HG02588 (cell line): ENCODE measurements at regions not wholly inside any gene's neighbourhood (a gene's known extent, or its start where the extent isn't known, plus 50 kb on each side); places are given as distances from the start of the nearest gene placed in this dataset.

Experiments used
- ATAC-seq: cut with Tn5 transposase; IDR thresholded peaks from one replicate; pipeline ENCODE4 v1.9.1; 2021; ENCODE audit warnings: mild to moderate bottlenecking, moderate library complexity; ENCODE audit not compliant: unreplicated experiment

GRCh38 chr6:159444056-159444760, 248.8 kb downstream of the SOD2 start:
- ATAC-seq = no peak

- no peak for ATAC-seq
Measured at GRCh38 chr6:159443417-159443920, 249.6 kb downstream of the SOD2 start.

DNA sequence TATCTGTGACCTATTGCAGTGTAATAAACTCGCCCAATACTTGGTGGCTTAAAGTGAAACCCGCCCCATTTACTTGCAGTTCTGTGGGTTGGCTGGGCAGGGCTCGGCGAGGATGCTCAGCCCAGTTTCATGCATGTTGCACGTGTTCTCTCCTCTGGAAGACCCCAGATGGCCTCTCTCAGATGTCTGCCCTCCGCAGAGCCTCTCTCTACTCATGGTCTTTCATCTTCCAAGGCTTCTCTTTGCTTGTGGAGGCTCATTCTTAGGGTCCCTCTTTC, 251.4 kb downstream of the SOD2 start:
- ATAC-seq = no peak

DNA sequence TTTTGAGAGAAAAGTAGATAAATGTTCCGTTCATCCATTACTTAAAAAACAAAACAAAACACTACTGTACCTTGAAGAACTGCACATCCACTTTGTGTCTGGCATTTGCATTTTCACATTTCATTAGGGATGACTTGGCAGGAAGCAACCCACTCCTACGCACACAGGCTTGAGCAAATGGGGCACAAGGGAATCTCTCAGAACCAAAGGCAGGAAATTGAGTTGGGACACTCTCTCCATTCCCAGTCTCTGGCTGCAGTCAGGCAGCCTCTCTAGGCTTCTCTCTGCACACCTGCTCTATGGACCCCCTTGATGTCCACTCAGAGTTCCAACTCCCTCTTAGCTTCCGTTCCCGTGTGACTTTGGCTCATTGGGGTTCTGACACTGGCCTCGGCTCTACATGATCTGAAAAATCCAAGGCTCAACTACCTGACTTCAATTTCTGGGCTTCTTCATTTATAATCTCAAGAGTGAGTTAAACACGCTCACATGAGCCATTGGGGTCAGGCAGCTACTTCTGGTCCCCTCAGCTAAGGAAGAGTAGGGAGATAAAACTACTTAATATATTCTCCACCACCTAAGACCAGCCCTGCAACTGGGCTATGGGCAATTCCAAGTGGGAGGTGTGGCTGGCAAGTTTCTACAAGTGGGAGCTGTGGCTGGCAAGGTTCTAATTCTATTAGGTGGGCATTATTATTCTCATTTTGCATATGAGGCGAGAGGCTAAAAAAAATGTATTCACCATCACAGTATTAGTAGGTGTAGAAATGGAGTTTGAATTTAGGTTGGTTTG, 251.9 kb downstream of the SOD2 start:
- ATAC-seq = no peak

- ATAC-seq = no peak
Measured at GRCh38 chr6:159440349-159440748, 252.7 kb downstream of the SOD2 start.

DNA sequence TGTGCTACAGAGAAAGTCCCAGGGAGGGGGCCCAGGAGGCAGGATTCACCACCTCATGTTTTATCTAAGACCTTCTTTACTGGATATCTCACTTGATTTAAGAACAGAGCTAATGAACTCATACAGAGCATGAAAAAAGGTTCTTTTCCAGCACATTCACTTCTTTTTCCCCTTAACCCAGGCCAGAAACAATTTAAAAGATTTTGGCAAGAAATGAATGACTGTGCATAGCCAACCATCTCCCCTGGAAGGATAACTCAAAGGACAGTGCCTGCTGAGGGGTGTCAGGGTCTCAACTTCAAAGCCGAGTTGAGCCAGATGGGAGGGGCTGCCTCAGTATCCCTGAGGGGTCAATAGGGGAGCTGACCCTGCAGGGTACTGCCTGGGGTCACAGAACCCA, 253.4 kb downstream of the SOD2 start:
- no peak for ATAC-seq

DNA sequence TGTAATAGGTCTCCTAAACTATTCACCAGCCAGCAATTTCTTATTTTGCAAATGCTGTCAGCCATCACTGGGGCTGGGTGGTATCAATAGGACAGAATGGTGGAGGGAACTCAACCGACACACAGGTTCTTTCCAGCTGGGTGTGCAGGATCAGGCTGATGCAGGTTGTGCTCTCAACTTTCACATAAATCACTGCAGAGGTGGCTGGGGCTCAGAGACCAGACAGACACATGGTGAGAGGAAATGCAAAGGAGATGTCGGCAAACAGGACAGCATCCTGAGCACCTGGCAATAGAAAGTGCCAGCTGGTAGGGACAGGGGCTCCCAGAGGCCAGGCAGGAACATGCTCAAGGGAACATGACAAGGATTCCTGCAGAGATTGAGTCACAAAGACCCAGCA, 254.9 kb downstream of the SOD2 start:
- ATAC-seq = no peak

GRCh38 chr6:159436581-159436980, 256.5 kb downstream of the SOD2 start:
- no peak for ATAC-seq

DNA sequence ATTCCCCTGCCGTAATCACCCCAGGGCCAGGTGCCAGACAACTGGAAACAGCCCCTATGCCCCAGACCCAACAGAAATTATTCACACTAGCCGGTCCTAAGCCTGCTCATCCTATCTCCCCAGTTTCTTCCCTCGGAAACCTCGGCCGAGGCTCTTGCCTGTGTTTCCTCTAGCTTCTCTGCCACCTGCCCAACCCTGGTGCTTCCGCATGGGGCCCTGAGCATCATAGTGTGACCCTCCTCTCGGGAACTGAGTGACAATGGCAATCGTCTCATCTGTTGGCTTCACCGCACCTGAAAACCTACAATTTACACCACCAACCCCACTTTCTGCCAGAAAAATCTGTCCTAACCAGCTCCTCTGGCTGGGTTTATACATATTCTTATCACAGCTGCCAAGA, 257.3 kb downstream of the SOD2 start:
- no peak for ATAC-seq

DNA sequence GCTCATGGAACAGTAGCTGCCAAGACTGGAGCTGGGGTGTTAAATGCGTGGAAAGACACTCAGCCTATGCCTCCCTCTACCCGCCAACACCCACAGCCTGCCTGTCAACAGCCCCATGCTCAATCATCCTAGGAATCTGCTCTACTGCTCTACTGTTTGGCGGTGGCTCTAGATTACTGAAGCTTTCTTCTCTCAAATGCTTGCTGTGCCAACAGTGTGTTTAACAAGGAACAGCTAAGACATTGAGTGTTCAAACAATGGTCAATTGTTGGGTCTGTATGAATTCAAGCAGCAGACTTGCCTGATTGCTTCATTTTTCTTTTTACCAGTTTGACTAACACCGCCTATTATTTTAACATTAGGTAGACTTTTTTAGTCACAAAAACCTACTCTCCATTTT, 258.6 kb downstream of the SOD2 start:
- no peak for ATAC-seq

- no peak for ATAC-seq
Measured at GRCh38 chr6:159433550-159433949, 259.5 kb downstream of the SOD2 start.

DNA sequence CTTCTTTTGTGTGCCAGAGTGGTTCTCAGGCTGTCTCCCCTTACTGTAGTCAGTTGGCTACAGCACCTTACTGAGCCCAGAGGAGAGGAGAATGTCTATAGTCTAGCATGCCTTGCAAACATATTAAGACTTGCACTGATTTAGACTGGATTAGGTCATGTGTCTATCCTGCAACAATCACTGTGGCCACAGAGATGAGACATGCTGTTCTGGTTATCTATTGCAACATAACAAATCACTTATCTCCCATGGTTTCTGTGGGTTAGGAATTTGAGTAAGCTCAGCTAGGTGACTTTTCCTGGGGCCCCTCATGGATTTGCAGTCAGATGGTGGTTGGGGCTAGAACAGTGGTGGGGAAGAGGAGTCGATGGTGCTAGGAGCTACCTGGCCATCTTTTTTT, 261.3 kb downstream of the SOD2 start:
- ATAC-seq = no peak

DNA sequence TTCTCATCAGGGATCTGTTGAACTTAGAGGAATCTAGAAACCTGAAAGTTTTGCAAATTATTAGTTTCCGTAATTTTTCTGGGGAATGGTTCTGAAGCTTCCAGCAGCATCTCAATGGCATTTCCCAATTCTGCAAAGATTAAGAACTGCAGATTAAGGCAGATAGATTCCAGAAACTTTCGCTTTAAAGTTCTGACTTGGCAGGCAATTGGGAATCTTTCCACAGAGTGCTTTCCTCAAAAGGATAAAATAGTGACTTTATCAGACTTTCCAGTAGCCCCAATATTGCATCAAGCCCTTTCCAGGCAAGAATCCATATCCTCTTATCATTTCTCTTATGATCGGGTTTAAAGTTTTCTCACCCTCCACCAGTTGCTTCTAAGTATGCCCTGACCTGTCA, 261.1 kb downstream of the FNDC1 start:
- no peak for ATAC-seq

DNA sequence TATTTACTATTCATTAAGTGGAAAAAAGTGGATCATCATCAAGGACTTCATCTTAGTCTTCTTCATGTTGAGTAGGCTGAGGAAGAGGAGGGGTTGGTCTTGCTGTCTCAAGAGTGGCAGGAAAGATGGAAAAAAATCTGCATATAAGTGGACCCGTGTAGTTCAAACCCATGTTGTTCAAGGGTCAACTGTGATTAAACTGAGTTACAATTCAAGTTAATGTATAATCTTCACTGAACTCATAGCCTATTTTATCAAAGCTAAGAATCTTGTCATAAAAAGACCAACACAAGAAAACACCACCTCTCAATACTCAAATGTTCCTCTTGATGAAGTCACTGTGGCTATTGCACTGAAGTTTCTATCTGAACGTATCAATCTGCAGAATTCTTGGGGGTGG, 260.2 kb downstream of the FNDC1 start:
- ATAC-seq = no peak

DNA sequence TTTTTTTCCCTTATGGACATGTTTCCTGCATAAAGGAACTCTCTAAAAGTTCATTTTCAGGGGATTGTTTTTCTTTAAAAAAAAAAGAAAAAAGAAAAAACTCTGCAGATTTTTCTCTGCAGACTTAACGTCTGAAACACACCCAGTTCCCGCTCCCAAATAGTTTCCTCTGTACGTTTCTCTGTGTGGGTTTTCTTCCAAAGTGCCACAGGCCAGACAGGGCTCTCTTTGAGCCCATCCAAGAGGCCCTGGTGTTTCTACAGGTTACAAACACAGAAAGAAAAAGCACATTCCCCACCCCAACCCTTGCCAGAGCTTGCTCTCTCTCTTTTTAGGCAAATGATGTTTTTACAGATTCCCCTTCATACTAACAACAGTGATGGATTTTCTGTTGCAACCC, 258.6 kb downstream of the FNDC1 start:
- ATAC-seq = no peak

- ATAC-seq = no peak
Measured at GRCh38 chr6:159427335-159427734, 258.1 kb downstream of the FNDC1 start.

DNA sequence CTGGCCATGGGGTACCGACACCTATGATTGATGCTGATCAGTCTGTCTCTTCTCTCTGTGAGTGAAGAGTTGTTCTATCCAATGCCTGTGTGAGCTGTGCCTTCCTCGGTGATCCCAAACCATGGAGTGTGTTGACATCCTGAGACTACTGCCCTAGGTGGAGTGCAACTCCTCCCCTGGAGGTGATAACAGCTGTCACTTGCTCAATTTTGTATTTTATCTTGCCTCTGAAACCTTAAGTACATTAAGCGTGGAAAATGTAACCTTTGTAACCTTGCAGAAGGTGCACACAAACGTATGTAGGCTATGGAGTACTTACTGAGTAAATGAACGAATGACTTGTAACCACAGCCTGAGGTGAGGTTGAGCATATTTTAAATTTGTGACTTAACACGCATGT, 256.2 kb downstream of the FNDC1 start:
- ATAC-seq = no peak

GRCh38 chr6:159422041-159422984, 253.1 kb downstream of the FNDC1 start:
- no peak for ATAC-seq

DNA sequence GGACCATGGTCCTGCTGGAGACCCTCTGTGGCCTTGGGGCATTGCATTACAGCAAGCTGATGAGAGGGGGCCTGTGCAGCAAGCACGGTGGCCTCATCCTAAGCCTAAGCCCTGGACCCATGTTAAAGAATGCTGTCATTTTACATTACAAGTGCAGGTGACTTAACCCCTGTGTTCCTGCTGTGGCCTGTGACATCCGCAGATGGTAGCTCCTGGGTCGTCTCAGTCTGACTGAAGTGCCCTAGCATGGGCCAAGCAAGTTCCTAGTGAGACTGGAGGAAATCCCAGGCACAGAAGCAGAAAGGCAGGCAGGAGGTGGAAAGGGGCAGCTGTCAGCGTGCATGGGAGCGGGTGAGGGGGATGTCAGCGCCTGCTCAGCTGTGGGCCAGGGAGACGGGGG, 252.4 kb downstream of the FNDC1 start:
- ATAC-seq = no peak

GRCh38 chr6:159418997-159419396, 249.8 kb downstream of the FNDC1 start:
- no peak for ATAC-seq

- no peak for ATAC-seq
Measured at GRCh38 chr6:159416891-159417560, 247.8 kb downstream of the FNDC1 start.
